Breast epithelium (tissue), 4 donors: ENCODE measurements at regions not wholly inside any gene's neighbourhood (a gene's known extent, or its start where the extent isn't known, plus 50 kb on each side); places are given as distances from the start of the nearest gene placed in this dataset.

Experiments
- DNase-seq, 2 donors: peaks; one replicate each; pipeline ENCODE4 v3.0.0-alpha.2; 2019; ENCODE audit warnings: low spot score in 2 of 2
- H3K27ac ChIP-seq, 2 donors: fragments of 200-600 bp; sonication (generic) in 1 of 2; one replicate each; pipeline ENCODE4 v1.5.1; 2016 to 2019; ENCODE audit warnings: mild to moderate bottlenecking in 1 of 2
- H3K27me3 ChIP-seq, 2 donors: fragments of 200-600 bp; sonication (generic) in 1 of 2; one replicate each; pipeline versions ENCODE4 v1.5.1 to v1.6.0; 2017 to 2019; ENCODE audit warnings: control low read depth in 1 of 2, mild to moderate bottlenecking in 1 of 2
- H3K36me3 ChIP-seq: fragments of 200-600 bp; one replicate; pipeline ENCODE4 v1.5.1; 2019
- H3K4me1 ChIP-seq, 2 donors: fragments of 200-600 bp; sonication (generic); one replicate each; pipeline ENCODE4 v1.5.1; 2016 to 2019; ENCODE audit warnings: control low read depth in 1 of 2
- H3K4me3 ChIP-seq, 3 donors: fragments of 200-600 bp; sonication (generic); 1 replicate in 2 of 3; 2 replicates in 1 of 3; pipeline ENCODE4 v1.5.1; 2016 to 2019; ENCODE audit warnings: mild to moderate bottlenecking in 3 of 3, moderate library complexity in 2 of 3
- H3K9me3 ChIP-seq, 2 donors: fragments of 200-600 bp; sonication (generic) in 1 of 2; one replicate each; pipeline ENCODE4 v1.5.1; 2016 to 2019; ENCODE audit warnings: control low read depth in 1 of 2
- POLR2A ChIP-seq: fragments of 450-650 bp; IDR thresholded peaks from one replicate; pipeline ENCODE4 v1.6.1; 2016; ENCODE audit warnings: antibody characterized with exemption, mild to moderate bottlenecking, moderate library complexity
- POLR2AphosphoS5 ChIP-seq, 3 donors: sonication (generic); formaldehyde crosslinking; IDR thresholded peaks; one replicate each; pipeline ENCODE4 v1.6.1; 2017; ENCODE audit warnings: antibody characterized with exemption in 3 of 3
- intact Hi-C: fragments of 100-400 bp; cut with DNase I; formaldehyde crosslinking; loops from one replicate; pipeline ENCODE4 v1.15.1; 2023; ENCODE audit warnings: low total_unique reads
- TF ChIP-seq, protein P1 (sequence below), 3 donors: fragments of 450-650 bp; IDR thresholded peaks; one replicate each; pipeline ENCODE4 v1.5.1; 2016 to 2017; ENCODE audit warnings: antibody characterized with exemption in 3 of 3, mild to moderate bottlenecking in 3 of 3, moderate library complexity in 3 of 3

GRCh38 chr4:14545807-14546206 is 456.5 kb upstream of the CPEB2 start:
- Histone ChIP-seq H3K4me3 (no peak overlapping the region), H3K36me3 (no peaks in the 10 kb centered on the region), H3K4me1 (no peaks in the 10 kb centered on the region), H3K27me3 (no peaks in the 10 kb centered on the region), H3K27ac (no peak overlapping the region), H3K9me3 (no peaks in the 10 kb centered on the region)
- no peak for DNase-seq
- TF ChIP-seq POLR2A (no peak), POLR2AphosphoS5 (IDR thresholded peaks at IDR 0.05) (no peak)
- TF ChIP-seq, protein P1, sequence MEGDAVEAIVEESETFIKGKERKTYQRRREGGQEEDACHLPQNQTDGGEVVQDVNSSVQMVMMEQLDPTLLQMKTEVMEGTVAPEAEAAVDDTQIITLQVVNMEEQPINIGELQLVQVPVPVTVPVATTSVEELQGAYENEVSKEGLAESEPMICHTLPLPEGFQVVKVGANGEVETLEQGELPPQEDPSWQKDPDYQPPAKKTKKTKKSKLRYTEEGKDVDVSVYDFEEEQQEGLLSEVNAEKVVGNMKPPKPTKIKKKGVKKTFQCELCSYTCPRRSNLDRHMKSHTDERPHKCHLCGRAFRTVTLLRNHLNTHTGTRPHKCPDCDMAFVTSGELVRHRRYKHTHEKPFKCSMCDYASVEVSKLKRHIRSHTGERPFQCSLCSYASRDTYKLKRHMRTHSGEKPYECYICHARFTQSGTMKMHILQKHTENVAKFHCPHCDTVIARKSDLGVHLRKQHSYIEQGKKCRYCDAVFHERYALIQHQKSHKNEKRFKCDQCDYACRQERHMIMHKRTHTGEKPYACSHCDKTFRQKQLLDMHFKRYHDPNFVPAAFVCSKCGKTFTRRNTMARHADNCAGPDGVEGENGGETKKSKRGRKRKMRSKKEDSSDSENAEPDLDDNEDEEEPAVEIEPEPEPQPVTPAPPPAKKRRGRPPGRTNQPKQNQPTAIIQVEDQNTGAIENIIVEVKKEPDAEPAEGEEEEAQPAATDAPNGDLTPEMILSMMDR (IDR thresholded peaks at IDR 0.05): no peak
- intact Hi-C loops: no loop called here

GRCh38 chr4:14552119-14552518 is 450.2 kb upstream of the CPEB2 start:
- intact Hi-C loops: no loop called here
- DNase-seq: no peak
- TF ChIP-seq POLR2A (no peak), POLR2AphosphoS5 (IDR thresholded peaks at IDR 0.05) (no peak)
- TF ChIP-seq, protein P1 (IDR thresholded peaks at IDR 0.05): no peak

DNA sequence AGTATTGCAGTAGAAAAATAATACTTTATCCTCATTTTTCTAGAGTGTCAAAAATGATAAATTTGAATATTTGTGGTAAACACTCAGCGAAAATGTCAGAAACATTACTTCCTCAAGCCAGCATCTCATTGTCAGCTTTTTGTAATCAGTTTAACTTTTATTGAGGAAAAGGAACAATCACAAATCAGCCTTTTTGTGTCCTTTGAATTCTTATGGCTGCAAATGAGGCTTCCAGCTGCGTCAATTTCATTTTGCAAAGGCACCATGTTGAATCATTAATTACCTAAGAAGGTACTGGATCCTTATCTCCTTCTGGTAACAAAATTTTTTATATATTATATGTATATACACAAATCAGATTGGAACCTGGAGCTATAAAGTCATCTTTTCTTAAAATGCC is 442.6 kb upstream of the CPEB2 start:
- TF ChIP-seq POLR2A (no peak), POLR2AphosphoS5 (IDR thresholded peaks at IDR 0.05) (no peak)
- TF ChIP-seq, protein P1 (IDR thresholded peaks at IDR 0.05): no peak
- Histone ChIP-seq H3K4me1 (no peaks in the 10 kb centered on the region), H3K27ac (no peak overlapping the region), H3K36me3 (no peaks in the 10 kb centered on the region), H3K9me3 (no peaks in the 10 kb centered on the region), H3K27me3 (no peaks in the 10 kb centered on the region), H3K4me3 (no peak overlapping the region)
- no peak for DNase-seq
- intact Hi-C loops: no loop called here

More at GRCh38 chr4:14552119-14552518, 450.2 kb upstream of the CPEB2 start:
- Histone ChIP-seq H3K27me3 (no peaks in the 10 kb centered on the region), H3K4me1 (no peaks in the 10 kb centered on the region), H3K4me3 (no peak overlapping the region), H3K36me3 (no peaks in the 10 kb centered on the region), H3K27ac (no peak overlapping the region), H3K9me3 (no peaks in the 10 kb centered on the region)

- no peaks in the 10 kb centered on the region for H3K27me3 ChIP-seq
- no peak overlapping the region for H3K4me3 ChIP-seq
- no peaks in the 10 kb centered on the region for H3K9me3 ChIP-seq
- H3K27ac ChIP-seq: no peak overlapping the region
- H3K36me3 ChIP-seq: no peaks in the 10 kb centered on the region
- no peaks in the 10 kb centered on the region for H3K4me1 ChIP-seq
- intact Hi-C loops: no loop called here
- TF ChIP-seq, protein P1 (IDR thresholded peaks at IDR 0.05): no peak
- TF ChIP-seq POLR2AphosphoS5 (IDR thresholded peaks at IDR 0.05): no peak
- TF ChIP-seq POLR2A: no peak
- no peak for DNase-seq
Observed at GRCh38 chr4:14560577-14560976, 441.7 kb upstream of the CPEB2 start.

DNA sequence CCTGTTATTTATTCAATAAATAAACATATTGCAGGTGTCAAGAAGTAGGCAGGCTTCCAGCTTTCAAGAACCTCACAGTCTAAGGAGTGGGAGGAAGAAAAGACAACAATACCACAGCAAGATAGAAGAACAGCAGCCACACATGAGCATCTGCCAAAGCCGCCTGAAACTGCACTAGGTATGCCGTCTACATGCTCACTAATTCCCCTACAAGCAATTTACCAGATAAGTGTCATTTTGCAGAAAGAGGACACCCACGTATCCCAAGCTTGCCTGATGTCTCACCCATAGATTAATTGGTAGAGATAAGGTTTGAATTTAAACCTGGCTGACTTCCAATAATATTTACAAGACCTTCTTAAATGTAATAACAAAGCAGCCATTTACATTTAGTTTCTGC is 439.4 kb upstream of the CPEB2 start:
- TF ChIP-seq, protein P1 (IDR thresholded peaks at IDR 0.05): no peak
- Histone ChIP-seq H3K4me1 (no peaks in the 10 kb centered on the region), H3K27me3 (no peaks in the 10 kb centered on the region), H3K36me3 (no peaks in the 10 kb centered on the region), H3K27ac (no peak overlapping the region), H3K4me3 (no peak overlapping the region), H3K9me3 (no peaks in the 10 kb centered on the region)
- no peak for DNase-seq
- intact Hi-C loops: no loop called here
